Neural crest cell (in vitro differentiated cells): ENCODE measurements at regions not wholly inside any gene's neighbourhood (a gene's known extent, or its start where the extent isn't known, plus 50 kb on each side); places are given as distances from the start of the nearest gene placed in this dataset.

Experiments
- DNase-seq: peaks from one replicate; pipeline ENCODE4 v3.0.0; 2021; ENCODE audit warnings: low read depth, mixed read lengths, low spot score
- H3K27ac Mint-ChIP-seq: one replicate; pipeline ENCODE4 v1.8.0; 2021; ENCODE audit warnings: mild to moderate bottlenecking, mixed read lengths; ENCODE audit not compliant: unreplicated experiment
- H3K27me3 Mint-ChIP-seq: 2 replicates; pipeline ENCODE4 v1.8.0; 2021; ENCODE audit warnings: low read depth, mild to moderate bottlenecking, mixed read lengths
- H3K36me3 Mint-ChIP-seq: 2 replicates; pipeline ENCODE4 v1.8.0; 2021; ENCODE audit warnings: low read depth, mild to moderate bottlenecking, mixed read lengths
- H3K4me1 Mint-ChIP-seq: 2 replicates; pipeline ENCODE4 v1.8.0; 2021; ENCODE audit warnings: mixed read lengths
- H3K4me3 Mint-ChIP-seq: one replicate; pipeline ENCODE4 v1.8.0; 2021; ENCODE audit warnings: mild to moderate bottlenecking, mixed read lengths
- H3K9me3 Mint-ChIP-seq: 2 replicates; pipeline ENCODE4 v1.8.0; 2021; ENCODE audit warnings: mixed read lengths
- TF ChIP-seq, protein P1 (sequence below): fragments of 200-600 bp; sonication (generic); conservative IDR thresholded peaks from 2 replicates; pipeline ENCODE4 v1.5.0; 2021; ENCODE audit warnings: antibody characterized with exemption, mild to moderate bottlenecking

DNA sequence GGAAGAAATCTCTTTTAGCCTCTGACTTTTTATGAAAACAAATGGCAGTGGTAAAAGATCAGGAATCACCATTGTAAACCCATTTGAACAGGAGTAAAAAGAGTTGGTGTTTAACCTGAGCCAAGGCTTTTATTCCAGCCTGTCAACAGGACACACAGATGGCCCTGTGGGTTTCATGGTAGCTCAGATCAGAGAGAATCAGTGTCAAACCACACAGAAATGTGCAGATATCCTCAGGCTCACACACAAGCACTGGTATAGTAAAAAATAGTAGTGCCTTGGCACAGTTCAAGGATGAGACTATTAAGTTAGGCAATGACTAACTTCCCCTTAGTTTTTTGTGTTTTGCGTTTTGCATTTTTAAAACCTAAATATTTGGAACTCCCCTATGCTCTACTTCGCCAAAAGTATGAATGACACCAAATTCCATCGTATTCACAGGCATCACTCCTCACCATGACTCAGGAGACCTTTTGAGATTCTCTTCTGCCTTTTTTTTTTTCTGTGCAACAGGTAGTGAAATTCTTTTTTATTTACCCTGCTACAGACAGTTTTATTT is 1200.0 kb downstream of the CDH11 start:
- no peak overlapping the region for H3K4me3 Mint-ChIP-seq
- H3K4me1 Mint-ChIP-seq = no peaks in the 10 kb centered on the region
- TF ChIP-seq, protein P1, sequence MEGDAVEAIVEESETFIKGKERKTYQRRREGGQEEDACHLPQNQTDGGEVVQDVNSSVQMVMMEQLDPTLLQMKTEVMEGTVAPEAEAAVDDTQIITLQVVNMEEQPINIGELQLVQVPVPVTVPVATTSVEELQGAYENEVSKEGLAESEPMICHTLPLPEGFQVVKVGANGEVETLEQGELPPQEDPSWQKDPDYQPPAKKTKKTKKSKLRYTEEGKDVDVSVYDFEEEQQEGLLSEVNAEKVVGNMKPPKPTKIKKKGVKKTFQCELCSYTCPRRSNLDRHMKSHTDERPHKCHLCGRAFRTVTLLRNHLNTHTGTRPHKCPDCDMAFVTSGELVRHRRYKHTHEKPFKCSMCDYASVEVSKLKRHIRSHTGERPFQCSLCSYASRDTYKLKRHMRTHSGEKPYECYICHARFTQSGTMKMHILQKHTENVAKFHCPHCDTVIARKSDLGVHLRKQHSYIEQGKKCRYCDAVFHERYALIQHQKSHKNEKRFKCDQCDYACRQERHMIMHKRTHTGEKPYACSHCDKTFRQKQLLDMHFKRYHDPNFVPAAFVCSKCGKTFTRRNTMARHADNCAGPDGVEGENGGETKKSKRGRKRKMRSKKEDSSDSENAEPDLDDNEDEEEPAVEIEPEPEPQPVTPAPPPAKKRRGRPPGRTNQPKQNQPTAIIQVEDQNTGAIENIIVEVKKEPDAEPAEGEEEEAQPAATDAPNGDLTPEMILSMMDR = no peak
- no peak overlapping the region for H3K27ac Mint-ChIP-seq
- peaks cover 12% of the 10 kb centered on the region for H3K36me3 Mint-ChIP-seq
- no peak for DNase-seq
- H3K27me3 Mint-ChIP-seq = no peaks in the 10 kb centered on the region
- H3K9me3 Mint-ChIP-seq = peaks cover 18% of the 10 kb centered on the region

DNA sequence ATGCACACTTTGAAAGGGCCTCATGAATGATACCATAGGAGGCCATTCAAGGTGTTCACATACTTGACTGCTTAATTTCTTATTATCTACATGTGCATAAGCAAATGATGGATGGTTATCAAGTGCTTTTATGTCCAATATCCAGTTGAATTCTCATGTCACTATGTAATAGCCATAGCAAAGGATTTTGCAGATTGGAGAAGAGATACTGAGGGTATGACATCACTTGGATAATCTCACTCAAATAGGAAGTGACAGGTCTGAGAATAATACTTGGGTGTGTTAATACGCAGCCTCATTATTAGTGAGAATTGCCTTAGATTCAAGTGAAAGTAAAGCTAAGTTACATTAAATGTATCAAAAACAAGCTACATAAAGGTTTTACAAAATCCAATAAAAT is 1208.6 kb downstream of the CDH11 start:
- H3K27ac Mint-ChIP-seq = no peak overlapping the region
- TF ChIP-seq, protein P1 = no peak
- H3K9me3 Mint-ChIP-seq = peaks cover 7% of the 10 kb centered on the region
- peaks cover 2% of the 10 kb centered on the region for H3K36me3 Mint-ChIP-seq
- DNase-seq = no peak
- H3K4me1 Mint-ChIP-seq = no peaks in the 10 kb centered on the region
- H3K4me3 Mint-ChIP-seq = no peak overlapping the region
- no peaks in the 10 kb centered on the region for H3K27me3 Mint-ChIP-seq

DNA sequence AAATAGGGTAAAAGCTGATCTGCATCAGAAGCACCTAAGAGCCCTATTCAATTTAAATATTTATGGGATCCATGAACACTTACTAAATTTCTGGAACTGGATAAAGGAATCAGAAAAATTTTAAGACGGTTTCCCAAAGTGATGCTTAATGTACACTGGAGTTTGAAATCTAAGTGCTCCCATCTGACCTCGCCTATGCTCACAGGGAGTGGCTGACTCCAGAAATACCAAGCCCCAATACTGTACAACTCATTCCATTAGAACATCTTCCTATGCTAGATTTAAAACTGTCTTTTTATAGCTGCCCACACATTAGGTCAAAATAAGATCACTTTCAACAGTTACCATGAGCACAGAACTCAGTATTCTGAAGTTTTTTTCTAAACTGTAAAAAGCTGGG is 1214.6 kb downstream of the CDH11 start:
- TF ChIP-seq, protein P1 = no peak
- H3K36me3 Mint-ChIP-seq = no peaks in the 10 kb centered on the region
- no peak overlapping the region for H3K4me3 Mint-ChIP-seq
- H3K27ac Mint-ChIP-seq = no peak overlapping the region
- DNase-seq = no peak
- no peaks in the 10 kb centered on the region for H3K4me1 Mint-ChIP-seq
- no peaks in the 10 kb centered on the region for H3K9me3 Mint-ChIP-seq
- H3K27me3 Mint-ChIP-seq = no peaks in the 10 kb centered on the region

DNA sequence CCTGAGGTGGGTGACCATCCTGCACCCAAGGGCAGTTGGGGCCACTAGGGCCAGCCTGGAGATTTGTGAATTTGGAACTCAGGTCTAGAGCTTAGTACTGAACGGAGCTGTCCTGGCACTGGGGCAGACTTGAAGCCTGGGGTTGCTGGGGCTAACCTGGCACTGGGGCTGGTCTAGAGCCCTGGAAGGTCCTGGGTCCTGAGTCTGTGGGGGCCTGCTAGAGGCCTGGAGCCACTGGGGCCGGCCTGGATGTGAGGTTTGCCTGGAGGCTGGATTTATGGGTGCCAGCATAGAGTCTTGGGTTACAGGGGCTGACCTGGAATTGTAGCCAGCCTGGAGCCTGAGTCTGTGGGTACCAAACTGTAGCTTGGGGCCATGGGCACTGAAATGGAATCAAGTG is 1216.9 kb downstream of the CDH11 start:
- DNase-seq = no peak
- Mint-ChIP-seq H3K9me3 (no peaks in the 10 kb centered on the region), H3K27me3 (no peaks in the 10 kb centered on the region), H3K27ac (no peak overlapping the region), H3K4me1 (no peaks in the 10 kb centered on the region), H3K36me3 (no peaks in the 10 kb centered on the region), H3K4me3 (no peak overlapping the region)
- TF ChIP-seq, protein P1 = no peak

DNA sequence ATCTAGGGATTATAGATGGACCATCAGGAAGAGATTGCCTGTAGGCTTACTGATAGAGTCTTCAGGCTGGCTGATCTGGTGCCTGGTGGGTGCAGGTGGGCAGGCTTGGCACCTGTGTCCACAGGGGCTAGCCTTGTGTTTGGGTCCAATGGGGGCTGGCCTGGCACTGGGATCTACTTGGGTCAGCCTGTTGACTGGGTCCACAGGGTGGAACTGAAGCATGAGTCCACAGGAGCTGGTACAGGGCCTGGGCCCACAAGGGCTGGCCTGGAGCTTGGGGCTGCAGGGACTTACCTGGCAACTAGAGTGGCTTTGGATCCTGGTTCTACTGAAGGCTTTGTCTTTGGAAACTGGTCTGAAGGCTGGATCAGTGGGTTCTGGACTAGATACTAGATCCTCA is 1217.7 kb downstream of the CDH11 start:
- no peak overlapping the region for H3K27ac Mint-ChIP-seq
- no peaks in the 10 kb centered on the region for H3K27me3 Mint-ChIP-seq

More for the DNA sequence above, 1217.7 kb downstream of the CDH11 start:
- TF ChIP-seq, protein P1 = no peak
- no peak for DNase-seq
- Mint-ChIP-seq H3K4me1 (no peaks in the 10 kb centered on the region), H3K36me3 (no peaks in the 10 kb centered on the region), H3K4me3 (no peak overlapping the region), H3K9me3 (no peaks in the 10 kb centered on the region)
